HPDE6-E6E7 (cell line): ENCODE measurements at regions not wholly inside any gene's neighbourhood (a gene's known extent, or its start where the extent isn't known, plus 50 kb on each side); places are given as distances from the start of the nearest gene placed in this dataset.

ENCODE experiments used
- DNase-seq: peaks from one replicate; pipeline ENCODE4 v3.0.0; 2011; ENCODE audit warnings: missing footprints; ENCODE audit errors: extremely low spot score

- DNase-seq = no peak
Observed at GRCh38 chr16:13863075-13863765, 56.7 kb upstream of the ERCC4 start.

GRCh38 chr16:13864689-13865088 lies 55.3 kb upstream of the ERCC4 start:
- no peak for DNase-seq

- DNase-seq = peak; percentile 62
Observed at GRCh38 chr16:13866073-13866472, 53.9 kb upstream of the ERCC4 start.
